ENCODE measurements at regions not wholly inside any gene's neighbourhood (a gene's known extent, or its start where the extent isn't known, plus 50 kb on each side); places are given as distances from the start of the nearest gene placed in this dataset.

DNA sequence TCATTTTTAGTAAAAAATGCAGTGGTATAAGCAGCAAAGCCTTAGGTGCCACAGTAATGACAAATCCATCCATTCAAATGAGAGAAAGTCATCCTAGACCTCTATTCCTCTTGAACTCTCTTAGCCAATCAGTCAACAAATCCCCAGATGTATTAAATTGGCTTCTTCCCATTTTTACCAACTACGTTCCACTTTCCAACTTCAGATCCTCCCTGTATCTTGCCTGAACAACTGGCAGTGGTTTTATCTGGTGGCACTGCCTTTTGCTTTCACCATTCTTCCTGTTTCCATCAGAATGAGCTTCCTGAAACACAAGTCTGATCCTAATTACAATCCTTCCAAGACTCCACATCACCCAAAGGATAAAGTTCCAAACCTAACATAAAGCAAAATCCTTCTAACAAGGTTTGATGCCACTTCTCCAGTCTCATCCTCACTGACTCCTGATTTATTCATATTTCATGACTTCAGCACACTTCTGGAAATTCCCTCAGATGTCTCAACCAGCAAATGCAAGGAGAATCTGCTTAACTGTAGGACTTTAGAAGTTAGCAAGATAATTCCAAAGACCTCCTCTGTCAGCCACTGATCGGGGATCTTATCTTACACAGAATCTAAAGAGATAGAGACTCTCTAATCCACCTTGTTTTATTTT is 69.8 kb upstream of the SLC4A7 start:
- TF ChIP-seq POLR2AphosphoS5 (IDR thresholded peaks at IDR 0.05; ENCODE audit: low read depth, low read length) (no peak), TAF1 (IDR thresholded peaks at IDR 0.05; ENCODE audit: low read depth, low read length) (no peak), POLR2A (IDR thresholded peaks at IDR 0.05; ENCODE audit: low read depth, low read length) (no peak), SPI1 (IDR thresholded peaks at IDR 0.05; ENCODE audit: low read depth, low read length) (no peak)

Data from GM12891 (cell line).